GM23248 (cell line): ENCODE measurements at regions not wholly inside any gene's neighbourhood (a gene's known extent, or its start where the extent isn't known, plus 50 kb on each side); places are given as distances from the start of the nearest gene placed in this dataset.

ENCODE experiments used
- DNase-seq: peaks from one replicate; pipeline ENCODE4 v3.0.0-alpha.2; 2015
- H2AFZ ChIP-seq: fragments of 200-600 bp; sonication (generic); 2 replicates; pipeline ENCODE4 v1.6.1; 2016; ENCODE audit warnings: antibody characterized with exemption
- H3F3A ChIP-seq: fragments of 200-600 bp; sonication (generic); 2 replicates; pipeline ENCODE4 v1.6.1; 2016; ENCODE audit warnings: mild to moderate bottlenecking, antibody characterized with exemption, mixed run types; ENCODE audit not compliant: insufficient read depth
- H3K27ac ChIP-seq: fragments of 200-600 bp; sonication (generic); 2 replicates; pipeline ENCODE4 v1.5.1; 2016; ENCODE audit warnings: mild to moderate bottlenecking
- H3K27me3 ChIP-seq: fragments of 200-600 bp; sonication (generic); replicated peaks from 2 replicates; pipeline ENCODE4 v1.6.1; 2016; ENCODE audit warnings: mild to moderate bottlenecking; ENCODE audit not compliant: insufficient read depth
- H3K36me3 ChIP-seq: fragments of 200-600 bp; sonication (generic); 2 replicates; pipeline ENCODE4 v1.6.1; 2016; ENCODE audit warnings: low read depth, mild to moderate bottlenecking
- H3K4me1 ChIP-seq: fragments of 200-600 bp; sonication (generic); 2 replicates; pipeline ENCODE4 v1.6.1; 2016; ENCODE audit warnings: mild to moderate bottlenecking; ENCODE audit not compliant: insufficient read depth
- H3K4me2 ChIP-seq: fragments of 200-600 bp; sonication (generic); one replicate; pipeline ENCODE4 v1.6.1; 2016; ENCODE audit warnings: mild to moderate bottlenecking; ENCODE audit not compliant: unreplicated experiment
- H3K4me3 ChIP-seq: fragments of 200-600 bp; sonication (generic); 2 replicates; pipeline ENCODE4 v1.5.1; 2016; ENCODE audit warnings: mild to moderate bottlenecking
- H3K79me2 ChIP-seq: fragments of 200-600 bp; sonication (generic); 2 replicates; pipeline ENCODE4 v1.6.1; 2016; ENCODE audit warnings: mild to moderate bottlenecking; ENCODE audit not compliant: insufficient read depth
- H3K9ac ChIP-seq: fragments of 200-600 bp; sonication (generic); 2 replicates; pipeline ENCODE4 v1.6.1; 2016; ENCODE audit warnings: mild to moderate bottlenecking
- H3K9me2 ChIP-seq: fragments of 200-600 bp; sonication (generic); 2 replicates; pipeline ENCODE4 v1.6.1; 2016; ENCODE audit warnings: mixed run types, mild to moderate bottlenecking, moderate library complexity; ENCODE audit not compliant: insufficient read depth
- H3K9me3 ChIP-seq: fragments of 200-600 bp; sonication (generic); one replicate; pipeline ENCODE4 v1.6.1; 2017; ENCODE audit warnings: low read depth
- H4K20me1 ChIP-seq: fragments of 200-600 bp; sonication (generic); 2 replicates; pipeline ENCODE4 v1.6.0; 2016; ENCODE audit not compliant: insufficient read depth
- EZH2 ChIP-seq: fragments of 200-600 bp; sonication (generic); IDR thresholded peaks from 2 replicates; pipeline ENCODE4 v1.6.1; 2018; ENCODE audit warnings: antibody characterized with exemption, mild to moderate bottlenecking; ENCODE audit not compliant: insufficient read depth, poor library complexity, severe bottlenecking
- EZH2phosphoT487 ChIP-seq: fragments of 200-600 bp; sonication (generic); IDR thresholded peaks from 2 replicates; pipeline ENCODE4 v1.6.1; 2018; ENCODE audit warnings: antibody characterized with exemption, moderate library complexity, mild to moderate bottlenecking, low read depth; ENCODE audit not compliant: insufficient read depth
- WGBS, 2 experiments: methylation state at CpG; one replicate each; pipeline ENCODE4 v1.1.6; 2015 to 2017; ENCODE audit warnings: low lambda C conversion rate in 2 of 2, low coverage in 1 of 2; ENCODE audit errors: missing lambda C conversion rate in 2 of 2; 5-methylcytosine and 5-hydroxymethylcytosine counted together
- in situ Hi-C: fragments of 300-500 bp; cut with MboI; formaldehyde crosslinking; loops from 2 replicates; pipeline ENCODE4 v1.15.0; 2020

GRCh38 chr1:13964768-13965167 lies 264.8 kb downstream of the PRDM2 start:
- in situ Hi-C loops = loop anchor here (25.0 kb wide), 1 partner anchor 1098 kb away; no protein-coding TSS in a partner anchor
- 63 to 67% methylated on average over 4 of the region's 4 CpGs for WGBS, 2 experiments
- no peaks in the 10 kb centered on the region for H3F3A ChIP-seq

GRCh38 chr1:13965770-13966398 lies 265.9 kb downstream of the PRDM2 start:
- Histone ChIP-seq H4K20me1 (no peaks in the 10 kb centered on the region), H3K9me3 (no peaks in the 10 kb centered on the region), H3K4me1 (no peaks in the 10 kb centered on the region), H3K27ac (no peak overlapping the region), H3K4me2 (no peak overlapping the region), H3K27me3 (no peaks in the 10 kb centered on the region), H3K4me3 (no peak overlapping the region), H2AFZ (no peak overlapping the region), H3K9ac (no peak overlapping the region), H3F3A (no peaks in the 10 kb centered on the region), H3K9me2 (no peaks in the 10 kb centered on the region), H3K36me3 (no peaks in the 10 kb centered on the region), H3K79me2 (no peaks in the 10 kb centered on the region)
- TF ChIP-seq EZH2 (no peak), EZH2phosphoT487 (no peak)
- WGBS, 2 experiments = 18% methylated on average over 8 of the region's 8 CpGs
- in situ Hi-C loops = loop anchor here (25.0 kb wide), 1 partner anchor 1096 kb away; no protein-coding TSS in a partner anchor
- DNase-seq = peak; percentile 74

More at GRCh38 chr1:13964768-13965167, 264.8 kb downstream of the PRDM2 start:
- Histone ChIP-seq H3K27ac (no peak overlapping the region), H2AFZ (no peak overlapping the region), H3K9me3 (no peaks in the 10 kb centered on the region), H3K9me2 (no peaks in the 10 kb centered on the region), H3K36me3 (no peaks in the 10 kb centered on the region), H3K79me2 (no peaks in the 10 kb centered on the region), H4K20me1 (no peaks in the 10 kb centered on the region), H3K4me3 (no peak overlapping the region), H3K4me1 (no peaks in the 10 kb centered on the region), H3K9ac (no peak overlapping the region), H3K4me2 (no peak overlapping the region), H3K27me3 (no peaks in the 10 kb centered on the region)
- DNase-seq = no peak
- TF ChIP-seq EZH2 = no peak
- no peak for TF ChIP-seq EZH2phosphoT487

- TF ChIP-seq EZH2phosphoT487 = no peak
- no peak for TF ChIP-seq EZH2
- Histone ChIP-seq H3K27me3 (no peaks in the 10 kb centered on the region), H3K36me3 (no peaks in the 10 kb centered on the region), H3F3A (no peaks in the 10 kb centered on the region), H4K20me1 (no peaks in the 10 kb centered on the region), H3K79me2 (no peaks in the 10 kb centered on the region), H2AFZ (no peak overlapping the region), H3K9me2 (no peaks in the 10 kb centered on the region), H3K9me3 (no peaks in the 10 kb centered on the region), H3K4me3 (no peak overlapping the region), H3K27ac (no peak overlapping the region), H3K4me1 (no peaks in the 10 kb centered on the region), H3K4me2 (no peak overlapping the region), H3K9ac (no peak overlapping the region)
- in situ Hi-C loops = loop anchor here (25.0 kb wide), 1 partner anchor 1095 kb away; no protein-coding TSS in a partner anchor
- WGBS, 2 experiments = 59 to 66% methylated on average over 4 of the region's 4 CpGs
- DNase-seq = no peak
Observed at GRCh38 chr1:13967707-13968106, 267.7 kb downstream of the PRDM2 start.

- H3F3A ChIP-seq = no peaks in the 10 kb centered on the region
- no peaks in the 10 kb centered on the region for H3K9me2 ChIP-seq
- H3K9me3 ChIP-seq = no peaks in the 10 kb centered on the region
- DNase-seq = no peak
- WGBS, 2 experiments = 77 to 81% methylated on average over 8 of the region's 8 CpGs
- H3K36me3 ChIP-seq = no peaks in the 10 kb centered on the region
- no peaks in the 10 kb centered on the region for H3K4me1 ChIP-seq
- no peaks in the 10 kb centered on the region for H3K79me2 ChIP-seq
- H3K27ac ChIP-seq = no peak overlapping the region
- TF ChIP-seq EZH2phosphoT487 = no peak
- no peak for TF ChIP-seq EZH2
- H4K20me1 ChIP-seq = no peaks in the 10 kb centered on the region
- H3K9ac ChIP-seq = no peak overlapping the region
- in situ Hi-C loops = loop anchor here (25.0 kb wide), 1 partner anchor 1094 kb away; no protein-coding TSS in a partner anchor
- H3K4me2 ChIP-seq = no peak overlapping the region
- no peaks in the 10 kb centered on the region for H3K27me3 ChIP-seq
- no peak overlapping the region for H3K4me3 ChIP-seq
- H2AFZ ChIP-seq = no peak overlapping the region
Observed at GRCh38 chr1:13968361-13968760, 268.4 kb downstream of the PRDM2 start.
